HG03469 (cell line): ENCODE measurements at regions not wholly inside any gene's neighbourhood (a gene's known extent, or its start where the extent isn't known, plus 50 kb on each side); places are given as distances from the start of the nearest gene placed in this dataset.
"Not testable (repeated sequence)": the region's sequence is repeated elsewhere in the genome, so short reads cannot be mapped to it uniquely, and the experiment has no call there.

ENCODE experiments used
- ATAC-seq: cut with Tn5 transposase; IDR thresholded peaks from one replicate; pipeline ENCODE4 v1.9.1; 2021; ENCODE audit warnings: mild to moderate bottlenecking, moderate library complexity, moderate number of reproducible peaks; ENCODE audit not compliant: unreplicated experiment

DNA sequence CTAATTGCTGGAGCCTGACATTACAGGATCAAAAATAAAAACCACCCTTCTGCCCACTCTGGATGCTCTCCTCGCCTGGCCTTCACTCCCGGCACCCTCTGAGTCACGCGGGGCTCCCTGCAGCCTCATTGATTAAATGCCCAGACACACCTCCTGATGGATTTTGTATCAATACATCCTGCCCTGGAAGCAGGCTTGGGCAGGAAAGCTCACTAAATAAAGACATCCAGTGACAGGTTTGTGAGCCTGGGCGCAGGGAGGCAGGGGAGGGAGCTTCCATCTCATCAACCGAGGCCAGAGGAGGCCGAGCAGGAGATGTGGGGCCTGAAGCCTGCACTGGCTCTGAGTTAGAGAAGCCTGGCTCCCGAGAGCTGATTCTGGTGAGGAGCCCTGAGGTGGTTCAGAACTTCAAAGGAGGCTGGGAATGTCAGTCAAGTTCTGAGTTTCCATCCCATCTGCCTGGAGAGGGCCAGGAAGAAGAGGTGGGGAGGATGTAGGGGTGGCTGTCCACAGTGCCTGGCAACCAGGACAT, 318.6 kb downstream of the ADGRD1 start:
- not testable (repeated sequence) for ATAC-seq

DNA sequence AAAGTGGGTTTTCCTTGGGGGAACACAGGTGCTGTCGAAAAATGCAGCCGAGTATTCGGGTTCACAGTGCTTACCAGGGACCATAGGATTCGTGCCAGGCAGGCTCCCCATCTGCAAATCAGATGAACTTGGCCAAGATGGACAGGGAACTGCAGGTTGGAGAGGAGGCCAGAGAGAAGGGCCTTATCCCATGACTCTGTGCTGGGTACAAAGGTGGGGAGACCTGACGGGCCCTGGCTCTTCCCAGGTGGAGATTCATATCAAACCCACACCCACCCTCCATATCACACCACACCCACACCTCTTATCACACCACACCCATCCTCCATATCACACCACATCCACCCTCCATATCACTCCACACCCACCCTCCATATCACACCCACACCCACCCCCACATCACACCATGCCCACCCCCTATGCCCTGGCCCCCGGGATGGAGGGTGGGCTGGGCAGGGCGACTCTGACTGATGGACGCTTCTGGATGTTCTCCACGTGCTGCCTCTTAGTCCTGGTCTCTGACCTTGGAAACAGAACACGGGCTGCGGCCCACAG, 319.7 kb downstream of the ADGRD1 start:
- ATAC-seq = no peak

DNA sequence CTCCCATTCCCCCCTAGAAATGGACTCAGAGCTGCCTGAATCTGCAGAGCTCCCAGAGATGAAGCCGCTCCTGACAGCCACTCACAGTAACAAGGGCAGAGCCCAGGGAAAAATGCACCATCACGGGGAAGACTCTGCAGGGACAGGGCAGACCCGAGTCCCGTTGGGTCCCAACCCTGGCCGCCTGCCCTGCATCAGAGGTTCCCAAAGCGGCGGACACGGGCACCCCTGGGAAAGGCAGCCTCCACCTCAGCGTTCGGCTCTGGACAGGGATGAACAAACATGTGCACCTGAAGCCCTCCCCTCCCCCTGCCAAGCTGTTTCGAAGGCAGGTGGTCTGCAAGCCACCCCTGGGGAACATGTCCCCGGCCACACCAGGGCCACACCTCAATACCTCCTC, 320.4 kb downstream of the ADGRD1 start:
- no peak for ATAC-seq

DNA sequence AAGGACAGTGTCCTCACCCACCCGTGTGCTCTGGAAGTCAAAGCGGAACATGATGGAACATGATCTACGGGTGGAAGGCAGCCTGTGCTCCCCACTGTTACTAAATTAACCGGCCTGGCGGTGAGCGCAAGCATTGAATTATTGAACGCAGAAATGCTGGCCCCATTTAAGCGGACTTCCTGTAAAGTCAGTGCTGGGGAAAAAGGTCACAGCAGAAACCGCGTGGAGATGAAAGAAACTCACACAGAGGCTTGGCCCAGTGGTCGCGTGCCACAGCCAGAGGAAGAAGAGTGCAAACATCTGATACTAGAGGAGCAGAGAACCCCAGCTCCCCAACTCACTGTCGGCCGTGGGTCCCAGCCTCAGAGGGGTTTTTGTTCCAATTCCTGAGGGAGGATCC, 321.2 kb downstream of the ADGRD1 start:
- no peak for ATAC-seq

DNA sequence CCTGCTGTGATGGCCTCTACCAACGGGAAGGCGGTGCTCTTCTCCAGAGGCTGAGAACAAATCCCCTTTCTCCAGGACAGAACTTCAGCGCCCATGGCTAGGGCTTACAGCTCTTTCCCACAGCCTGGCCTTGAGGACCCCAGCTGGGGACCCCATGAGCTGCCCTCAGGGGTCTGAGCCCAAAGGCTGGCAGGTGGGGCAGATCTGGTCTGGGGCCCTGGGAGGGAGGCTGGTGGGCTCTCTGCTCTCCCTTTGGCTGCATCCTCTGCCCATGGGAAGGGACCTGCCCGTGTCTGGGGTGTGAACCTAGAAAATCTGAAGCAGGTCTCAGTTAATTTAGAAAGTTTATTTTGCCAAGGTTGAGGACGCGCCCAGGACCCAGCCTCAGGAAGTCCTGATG, 322.1 kb downstream of the ADGRD1 start:
- ATAC-seq = no peak

DNA sequence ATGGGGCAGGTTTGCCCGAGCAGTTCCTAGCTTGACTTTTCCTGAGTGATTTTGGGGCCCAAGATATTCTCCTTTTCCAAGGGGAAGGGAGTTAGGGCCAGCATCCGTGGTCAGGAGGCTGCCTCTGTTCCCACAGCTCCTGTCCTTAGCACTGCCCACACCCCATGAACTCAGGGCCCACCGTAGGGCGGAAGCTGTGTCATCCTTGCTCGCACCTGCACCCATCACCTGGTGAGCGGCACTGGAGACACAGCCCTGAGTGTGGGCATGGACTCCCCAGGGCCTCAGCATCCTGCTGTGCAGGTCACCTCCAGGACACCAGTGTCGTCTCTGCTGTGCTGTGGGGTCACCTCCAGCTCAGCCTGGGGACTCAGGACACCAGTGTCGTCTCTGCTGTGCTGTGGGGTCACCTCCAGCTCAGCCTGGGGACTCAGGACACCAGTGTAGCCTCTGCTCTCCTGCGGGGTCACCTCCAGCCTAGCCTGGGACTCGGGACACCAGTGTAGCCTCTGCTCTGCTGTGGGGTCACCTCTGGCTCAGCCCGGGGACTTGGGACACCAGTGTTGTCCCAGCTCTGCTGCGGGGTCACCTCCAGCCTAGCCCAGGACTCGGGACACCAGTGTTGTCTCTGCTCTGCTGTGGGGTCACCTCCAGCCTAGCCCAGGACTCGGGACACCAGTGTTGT, 322.9 kb downstream of the ADGRD1 start:
- ATAC-seq = no peak

DNA sequence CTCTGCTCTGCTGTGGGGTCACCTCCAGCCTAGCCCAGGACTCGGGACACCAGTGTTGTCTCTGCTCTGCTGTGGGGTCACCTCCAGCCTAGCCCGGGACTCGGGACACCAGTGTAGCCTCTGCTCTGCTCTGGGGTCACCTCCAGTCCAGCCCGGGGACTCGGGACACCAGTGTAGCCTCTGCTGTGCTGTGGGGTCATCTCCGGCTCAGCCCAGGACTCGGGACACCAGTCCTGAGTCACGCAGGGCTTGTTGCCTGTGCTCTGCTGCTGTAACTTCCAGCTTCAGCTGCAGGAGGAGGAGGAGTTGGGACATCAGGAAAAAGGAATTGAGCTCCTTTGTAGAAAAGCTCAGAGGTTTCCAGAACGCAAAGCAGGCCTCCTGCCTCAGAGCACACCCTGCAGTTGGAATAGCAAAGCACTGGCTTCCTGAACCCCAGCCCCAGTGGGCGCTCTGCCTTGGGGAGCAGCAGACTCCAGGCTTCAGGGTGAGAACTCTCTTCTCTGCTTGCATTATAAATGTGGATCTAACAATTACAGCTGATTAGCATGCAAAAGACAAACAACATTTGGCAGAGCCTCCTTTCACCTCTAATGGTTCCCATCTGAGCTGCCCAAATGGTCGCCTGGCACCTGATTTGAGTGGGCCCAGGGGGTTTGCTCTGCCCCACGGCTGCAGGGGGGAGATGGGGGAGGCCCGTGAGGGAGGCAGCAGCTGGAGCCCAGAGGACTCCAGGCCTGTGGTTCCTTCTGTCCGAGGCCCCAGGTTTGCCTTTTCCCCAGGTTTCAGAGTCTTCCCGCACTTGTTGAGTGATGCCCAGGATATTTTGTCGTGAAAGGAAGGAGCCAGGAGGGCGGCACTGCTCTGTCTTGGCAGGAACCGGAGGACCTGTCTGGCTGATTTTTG, 323.7 kb downstream of the ADGRD1 start:
- not testable (repeated sequence) for ATAC-seq

DNA sequence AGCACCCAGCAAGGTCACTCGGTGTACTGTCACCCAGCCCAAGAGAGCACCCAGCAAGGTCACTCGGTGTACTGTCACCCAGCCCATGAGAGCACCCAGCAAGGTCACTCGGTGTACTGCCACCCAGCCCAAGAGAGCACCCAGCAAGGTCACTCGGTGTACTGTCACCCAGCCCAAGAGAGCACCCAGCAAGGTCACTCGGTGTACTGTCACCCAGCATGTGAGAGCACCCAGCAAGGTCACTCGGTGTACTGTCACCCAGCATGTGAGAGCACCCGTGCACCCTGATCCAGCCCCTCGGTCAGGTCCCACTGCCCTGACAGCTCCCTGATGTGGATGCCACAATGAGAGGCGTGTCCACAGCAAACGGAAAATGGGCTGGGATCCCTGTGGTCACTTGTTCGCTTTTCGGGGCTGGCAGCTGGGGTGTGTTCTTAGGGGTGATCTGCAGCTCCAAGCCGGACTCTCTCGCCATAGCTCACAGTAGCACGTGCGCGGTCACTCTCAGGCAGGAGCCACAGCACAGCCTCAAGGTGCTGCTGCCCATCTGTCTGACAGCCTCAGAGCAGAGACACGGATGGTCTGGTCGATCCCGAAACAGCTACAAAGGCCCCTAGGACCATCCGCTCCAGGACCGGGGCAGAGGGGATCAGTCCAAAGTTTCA, 324.9 kb downstream of the ADGRD1 start:
- ATAC-seq = not testable (repeated sequence)

DNA sequence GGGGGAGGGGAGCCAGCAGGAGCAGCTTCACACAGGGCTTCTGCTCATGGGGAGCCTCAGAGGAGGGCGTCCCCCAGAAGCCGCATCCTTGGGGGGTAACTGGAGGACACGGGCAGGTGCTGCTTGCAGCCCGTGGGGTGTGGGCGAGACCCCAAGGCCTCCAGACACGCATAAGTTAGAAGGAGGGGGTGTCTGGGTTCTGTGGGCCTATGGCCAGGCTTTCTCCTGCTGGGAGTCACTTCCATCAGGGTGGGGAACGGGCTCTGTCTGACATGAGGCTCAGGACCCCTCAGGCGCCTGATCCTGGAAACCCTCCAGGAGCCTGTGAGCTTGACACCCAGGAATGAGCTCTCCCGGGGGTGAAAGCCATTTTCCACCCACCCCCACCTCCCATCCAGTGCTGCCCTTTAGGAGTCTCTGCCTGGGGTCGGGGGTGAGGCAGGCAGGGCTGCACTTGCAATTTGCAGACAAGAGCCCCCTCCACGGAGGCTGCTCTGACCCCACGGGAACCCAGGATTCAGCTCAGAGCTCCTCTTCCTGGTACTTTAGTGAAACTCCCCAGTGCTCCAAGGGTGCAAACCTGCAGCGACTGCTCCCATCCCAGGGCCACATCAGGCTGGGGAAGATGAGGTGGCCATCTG, 325.7 kb downstream of the ADGRD1 start:
- no peak for ATAC-seq

DNA sequence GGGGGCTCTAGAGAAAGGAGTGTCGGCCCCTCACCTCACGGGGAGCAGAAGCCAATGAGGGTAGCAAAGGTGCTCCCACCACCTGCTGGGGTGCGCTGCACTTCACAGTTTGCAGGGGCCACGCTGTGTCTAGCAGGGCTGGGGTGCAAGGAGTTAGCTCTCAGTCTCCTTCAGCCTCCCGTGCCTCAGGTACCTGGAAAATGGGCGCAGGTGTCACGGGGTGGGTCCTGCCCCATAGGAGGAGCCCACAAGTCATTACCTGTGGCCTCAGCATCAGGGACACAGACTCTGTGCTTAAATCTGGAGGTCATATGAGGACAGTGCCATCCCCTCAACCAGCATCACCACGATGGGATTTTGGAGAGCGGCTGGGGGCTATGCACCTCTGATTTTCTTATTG, 326.7 kb downstream of the ADGRD1 start:
- no peak for ATAC-seq

DNA sequence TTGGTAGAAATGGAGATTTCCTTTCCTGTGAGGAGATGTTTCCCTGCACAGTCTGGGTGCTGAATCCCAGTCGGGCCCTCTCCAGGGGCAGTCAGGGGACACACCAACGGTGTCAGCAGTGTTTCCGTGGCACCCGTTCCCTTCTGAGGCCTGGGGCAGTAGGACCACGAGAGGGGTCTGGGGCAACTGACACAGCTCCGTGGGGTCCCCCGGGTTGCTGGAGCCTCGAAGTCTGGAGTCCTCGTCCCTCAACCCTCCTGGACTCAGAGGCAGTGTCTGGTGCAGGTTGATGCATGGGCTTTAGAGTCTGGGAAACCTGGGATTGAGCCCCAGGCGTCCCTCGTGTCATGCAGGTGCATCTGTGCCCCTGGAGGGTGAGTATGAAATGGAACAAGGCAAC, 327.3 kb downstream of the ADGRD1 start:
- ATAC-seq = no peak

DNA sequence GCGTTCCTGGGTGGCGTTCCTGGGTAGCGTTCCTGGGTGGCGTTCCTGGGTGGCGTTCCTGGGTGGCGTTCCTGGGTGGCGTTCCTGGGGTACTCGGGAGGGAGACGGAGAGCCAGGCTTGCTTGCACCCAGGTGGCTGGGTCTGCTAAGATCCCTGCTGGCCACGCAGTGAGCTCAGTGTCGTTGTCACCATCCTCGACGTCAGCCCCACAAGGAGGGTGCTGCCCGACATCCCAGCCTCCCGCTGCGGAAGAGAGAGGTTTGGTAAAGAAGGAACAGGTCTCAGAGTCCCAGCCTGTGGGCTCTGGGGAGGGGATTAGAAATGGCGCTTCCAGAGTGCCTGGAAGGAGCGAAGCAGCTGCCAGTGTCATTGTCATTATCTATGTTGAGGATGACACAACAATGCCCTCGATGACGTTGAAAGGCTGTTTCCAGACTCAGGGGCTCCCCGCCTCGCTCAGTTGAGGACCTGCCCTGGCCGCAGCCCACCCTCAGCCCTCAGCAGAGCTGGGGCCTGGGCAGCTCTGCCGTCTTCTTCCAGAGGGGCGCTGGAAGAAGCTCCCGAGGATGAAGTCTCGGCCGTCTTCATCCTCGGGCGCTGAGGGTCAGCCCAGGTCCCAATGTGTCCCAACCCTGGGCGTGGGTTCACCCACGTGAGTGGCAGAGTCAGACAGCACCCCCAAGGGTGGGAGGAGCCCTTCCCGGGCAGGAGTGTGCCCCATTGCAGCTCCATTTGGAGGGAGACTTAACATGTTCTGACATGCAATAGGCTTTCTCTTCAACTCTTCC, 328.8 kb downstream of the ADGRD1 start:
- ATAC-seq = no peak

DNA sequence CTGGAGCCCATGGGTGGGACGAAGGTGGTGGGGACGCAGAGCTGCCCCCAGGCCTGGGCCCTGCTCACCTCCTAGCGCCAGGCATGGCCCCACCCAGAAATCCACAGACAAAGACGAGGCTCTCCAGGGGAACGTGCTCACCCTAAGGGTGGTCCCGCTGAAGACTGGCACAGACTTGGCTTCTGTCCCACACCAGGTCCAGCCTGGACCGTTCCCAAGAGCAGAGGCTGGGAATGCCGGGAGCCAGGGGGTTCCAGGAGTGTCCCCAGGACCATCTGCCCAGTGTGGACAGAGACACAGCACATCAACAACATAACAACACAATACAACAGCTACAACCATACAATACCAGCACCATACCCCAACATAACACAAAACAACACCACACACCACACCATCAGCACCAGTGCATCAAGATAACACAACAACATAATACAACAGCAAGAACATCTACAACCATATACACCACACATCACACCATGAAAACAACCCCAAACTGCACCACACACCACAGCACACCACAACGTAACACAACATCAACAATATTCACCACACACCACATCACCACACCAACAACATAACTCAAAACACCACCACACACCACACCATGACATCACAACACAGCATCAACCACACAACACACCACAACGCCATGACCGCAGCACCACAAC, 329.6 kb downstream of the ADGRD1 start:
- ATAC-seq = no peak

DNA sequence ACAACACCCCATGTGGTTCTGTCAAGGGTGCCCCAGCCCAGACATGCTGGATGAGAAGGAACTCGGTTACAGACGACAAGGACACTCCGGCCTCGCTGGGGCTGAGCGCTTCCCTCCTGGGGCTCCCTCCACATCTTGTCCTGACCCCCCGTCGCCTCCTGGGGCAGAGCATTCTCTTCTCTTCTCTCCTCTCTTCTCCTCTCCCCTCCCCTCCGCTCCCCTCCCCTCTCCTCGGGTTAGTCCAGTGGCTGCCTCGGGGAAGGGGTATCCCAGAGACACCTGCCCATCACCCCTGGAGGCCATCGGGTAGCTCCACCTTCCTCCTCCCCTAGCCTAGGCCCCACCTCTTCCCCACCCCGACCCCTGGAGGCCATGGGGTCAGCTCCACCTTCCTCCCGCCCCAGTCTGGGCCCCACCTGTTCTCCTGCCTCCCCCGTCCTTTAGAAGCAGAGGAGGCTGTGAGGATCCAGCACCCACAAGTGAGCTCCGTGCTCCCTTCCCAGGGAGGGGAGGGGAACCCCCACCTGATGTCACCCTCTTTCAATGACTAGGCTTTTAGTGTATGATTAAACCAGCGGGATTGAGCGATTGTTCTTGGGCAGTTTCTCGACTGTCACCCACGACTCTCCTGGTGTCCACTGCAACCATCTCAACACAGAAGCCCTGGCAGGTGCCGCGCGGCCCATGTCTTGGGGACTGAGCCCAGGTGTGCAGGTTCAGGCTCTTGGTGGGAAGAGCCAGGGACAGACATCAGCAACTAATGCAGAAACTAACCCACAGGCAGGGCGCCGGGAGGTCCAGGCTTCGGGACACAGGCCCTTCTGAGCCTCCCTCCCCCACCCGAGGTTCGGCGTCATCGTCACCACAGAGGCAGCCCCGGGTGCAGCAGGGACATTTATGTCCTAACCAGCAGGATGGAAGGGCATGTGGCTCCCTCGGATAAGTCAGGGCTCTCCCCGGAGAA, 330.4 kb downstream of the ADGRD1 start:
- not testable (repeated sequence) for ATAC-seq

DNA sequence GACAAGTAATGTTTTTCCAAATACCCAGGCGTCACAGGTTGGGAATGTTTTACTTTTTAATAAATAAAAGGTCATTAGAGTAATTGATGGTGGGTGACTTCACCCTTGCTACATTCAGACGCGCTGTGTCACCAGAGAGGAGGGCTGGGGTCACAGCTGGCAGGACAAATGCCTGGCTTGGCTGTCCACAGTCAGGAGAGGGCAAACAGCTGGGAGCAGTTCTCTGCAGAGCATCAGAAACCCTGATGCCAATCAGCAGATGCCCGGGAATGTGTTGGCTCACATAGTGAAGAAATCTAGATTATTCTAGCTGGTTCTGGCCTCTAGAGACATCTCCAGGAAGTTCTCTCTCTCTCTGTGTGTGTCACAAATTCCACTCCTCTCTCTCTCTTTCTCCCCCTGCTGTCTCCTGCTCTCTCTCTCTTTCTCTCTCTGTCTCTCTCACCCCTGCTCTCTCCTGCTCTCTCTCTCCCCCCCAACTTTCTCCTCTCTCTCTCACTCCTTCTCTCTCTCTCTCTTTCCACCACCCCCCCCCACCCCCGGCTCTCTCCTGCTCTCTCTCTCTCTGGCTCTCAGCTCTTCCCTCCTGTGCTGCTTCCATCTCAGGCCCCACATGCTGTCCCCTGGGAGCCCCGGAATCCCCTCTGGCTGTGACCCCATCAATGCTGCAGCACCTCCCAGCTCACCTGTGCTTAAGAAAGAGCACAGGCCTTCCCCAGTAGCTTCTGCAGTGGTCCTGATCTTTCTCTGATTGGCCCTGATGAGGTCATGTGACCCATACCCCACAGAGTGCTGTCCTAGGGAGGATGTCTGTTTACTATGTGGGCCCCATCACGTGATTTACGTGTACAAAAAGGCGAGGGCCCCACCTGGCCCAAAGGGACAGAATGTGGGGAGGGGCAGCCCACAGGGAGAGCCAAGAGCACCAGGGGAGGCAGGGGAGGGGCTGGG, 331.5 kb downstream of the ADGRD1 start:
- ATAC-seq = not testable (repeated sequence)

DNA sequence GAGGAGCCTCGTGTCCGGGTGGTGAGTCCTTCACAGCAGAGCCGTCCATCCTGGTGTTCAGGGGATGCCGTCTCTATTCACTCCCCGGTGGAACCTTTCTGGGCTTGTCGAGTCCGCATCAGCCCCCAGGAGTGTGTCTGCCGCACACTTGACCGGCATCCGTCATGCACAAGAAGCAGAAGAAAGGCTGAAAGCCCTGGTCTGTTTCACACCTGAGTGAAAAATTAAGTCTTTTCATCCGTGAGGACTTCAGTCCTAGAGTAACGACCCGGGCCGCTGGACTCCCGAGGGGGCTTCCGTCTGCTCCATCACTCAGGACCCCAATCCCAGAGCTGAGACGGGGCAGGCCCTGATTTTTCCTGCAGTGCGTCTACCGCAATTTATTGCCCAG, 332.2 kb downstream of the ADGRD1 start:
- not testable (repeated sequence) for ATAC-seq

DNA sequence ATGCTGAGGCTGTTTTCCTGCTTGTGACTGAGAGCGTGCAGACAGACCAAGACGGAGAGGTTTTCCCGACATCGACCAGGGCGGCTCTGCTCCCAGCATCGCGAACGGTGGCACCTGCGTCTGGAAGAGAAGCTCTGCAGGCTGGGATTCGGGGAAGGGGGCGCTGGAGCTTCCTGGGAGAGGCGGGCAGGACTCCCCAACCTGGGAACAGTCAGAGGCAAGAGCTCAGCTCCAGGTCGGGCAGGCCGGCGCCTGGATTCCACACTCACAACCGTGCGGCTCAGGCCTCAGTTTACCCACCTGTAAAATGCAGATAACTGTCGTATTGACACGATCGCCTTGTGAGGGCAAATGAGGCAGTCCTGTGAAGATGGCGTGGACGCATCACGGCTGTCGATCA, 332.6 kb downstream of the ADGRD1 start:
- ATAC-seq = not testable (repeated sequence)
